ENCODE measurements at regions not wholly inside any gene's neighbourhood (a gene's known extent, or its start where the extent isn't known, plus 50 kb on each side); places are given as distances from the start of the nearest gene placed in this dataset.

DNA sequence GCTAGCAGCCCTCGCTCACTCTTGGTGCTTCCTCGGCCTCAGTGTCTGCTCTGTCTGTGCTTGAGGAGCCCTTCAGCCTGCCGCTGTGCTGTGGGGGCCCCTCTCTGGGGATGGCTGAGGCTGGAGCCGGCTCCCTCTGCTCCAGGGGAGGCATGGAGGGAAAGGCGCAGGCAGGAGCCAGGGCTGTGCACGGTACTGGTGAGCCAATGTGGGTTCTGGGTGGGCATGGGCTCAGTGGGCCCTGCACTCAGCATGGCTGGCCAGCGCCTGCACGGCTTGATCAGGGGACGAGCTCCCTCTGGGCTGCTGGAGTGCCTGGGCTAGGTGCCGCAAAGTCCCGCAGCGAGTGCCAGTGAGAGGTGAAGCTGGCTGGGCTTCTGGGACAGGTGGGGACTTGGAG is 260.0 kb downstream of the SI start:
- intact Hi-C loops (cut with DNase I), result no loop called here
- 95 to 96% methylated on average over 12 of the region's 12 CpGs for WGBS, 2 donors
- no peak overlapping the region for H3K27ac ChIP-seq
- TF ChIP-seq POLR2AphosphoS5 (IDR thresholded peaks at IDR 0.05) (no peak), EP300 (IDR thresholded peaks at IDR 0.05) (no peak), POLR2A (IDR thresholded peaks at IDR 0.05) (no peak)
- TF ChIP-seq, protein P1, sequence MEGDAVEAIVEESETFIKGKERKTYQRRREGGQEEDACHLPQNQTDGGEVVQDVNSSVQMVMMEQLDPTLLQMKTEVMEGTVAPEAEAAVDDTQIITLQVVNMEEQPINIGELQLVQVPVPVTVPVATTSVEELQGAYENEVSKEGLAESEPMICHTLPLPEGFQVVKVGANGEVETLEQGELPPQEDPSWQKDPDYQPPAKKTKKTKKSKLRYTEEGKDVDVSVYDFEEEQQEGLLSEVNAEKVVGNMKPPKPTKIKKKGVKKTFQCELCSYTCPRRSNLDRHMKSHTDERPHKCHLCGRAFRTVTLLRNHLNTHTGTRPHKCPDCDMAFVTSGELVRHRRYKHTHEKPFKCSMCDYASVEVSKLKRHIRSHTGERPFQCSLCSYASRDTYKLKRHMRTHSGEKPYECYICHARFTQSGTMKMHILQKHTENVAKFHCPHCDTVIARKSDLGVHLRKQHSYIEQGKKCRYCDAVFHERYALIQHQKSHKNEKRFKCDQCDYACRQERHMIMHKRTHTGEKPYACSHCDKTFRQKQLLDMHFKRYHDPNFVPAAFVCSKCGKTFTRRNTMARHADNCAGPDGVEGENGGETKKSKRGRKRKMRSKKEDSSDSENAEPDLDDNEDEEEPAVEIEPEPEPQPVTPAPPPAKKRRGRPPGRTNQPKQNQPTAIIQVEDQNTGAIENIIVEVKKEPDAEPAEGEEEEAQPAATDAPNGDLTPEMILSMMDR (IDR thresholded peaks at IDR 0.05), result no peak
- H3K36me3 ChIP-seq, result no peaks in the 10 kb centered on the region
- H3K9me3 ChIP-seq, result peaks cover 0 to 4% (median 0%) of the 10 kb centered on the region in 4 donors
- no peak for DNase-seq
- no peaks in the 10 kb centered on the region for H3K27me3 ChIP-seq
- no peak overlapping the region for H3K4me3 ChIP-seq
- H3K4me1 ChIP-seq, result no peaks in the 10 kb centered on the region

DNA sequence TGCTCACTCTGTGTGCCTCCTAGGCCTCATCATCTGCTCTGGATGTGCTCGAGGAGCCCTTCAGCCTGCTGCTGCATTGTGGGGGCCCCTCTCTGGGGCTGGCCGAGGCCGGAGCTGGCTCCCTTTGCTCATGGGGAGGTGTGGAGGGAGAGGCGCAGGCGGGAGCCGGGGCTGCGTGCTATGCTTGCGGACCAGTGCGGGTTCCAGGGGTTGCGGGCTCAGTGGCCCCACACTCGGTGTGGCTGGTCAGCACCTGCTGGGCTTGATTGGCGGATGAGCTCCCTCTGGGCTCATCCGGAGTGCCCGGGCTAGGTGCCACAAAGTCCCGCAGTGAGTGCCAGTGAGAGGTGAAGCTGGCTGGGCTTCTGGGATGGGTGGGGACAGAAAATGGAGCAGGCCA is 264.2 kb downstream of the SI start:
- no peak overlapping the region for H3K4me3 ChIP-seq
- H3K4me1 ChIP-seq, result no peaks in the 10 kb centered on the region
- DNase-seq, result no peak
- H3K27ac ChIP-seq, result no peak overlapping the region
- H3K36me3 ChIP-seq, result no peaks in the 10 kb centered on the region
- peaks cover 0 to 4% (median 0%) of the 10 kb centered on the region in 4 donors for H3K9me3 ChIP-seq
- WGBS, 2 donors, result 95 to 96% methylated on average over 15 of the region's 15 CpGs
- intact Hi-C loops (cut with DNase I), result no loop called here
- no peaks in the 10 kb centered on the region for H3K27me3 ChIP-seq
- TF ChIP-seq POLR2AphosphoS5 (IDR thresholded peaks at IDR 0.05) (no peak), EP300 (IDR thresholded peaks at IDR 0.05) (no peak), POLR2A (IDR thresholded peaks at IDR 0.05) (no peak)
- TF ChIP-seq, protein P1 (IDR thresholded peaks at IDR 0.05), result no peak

DNA sequence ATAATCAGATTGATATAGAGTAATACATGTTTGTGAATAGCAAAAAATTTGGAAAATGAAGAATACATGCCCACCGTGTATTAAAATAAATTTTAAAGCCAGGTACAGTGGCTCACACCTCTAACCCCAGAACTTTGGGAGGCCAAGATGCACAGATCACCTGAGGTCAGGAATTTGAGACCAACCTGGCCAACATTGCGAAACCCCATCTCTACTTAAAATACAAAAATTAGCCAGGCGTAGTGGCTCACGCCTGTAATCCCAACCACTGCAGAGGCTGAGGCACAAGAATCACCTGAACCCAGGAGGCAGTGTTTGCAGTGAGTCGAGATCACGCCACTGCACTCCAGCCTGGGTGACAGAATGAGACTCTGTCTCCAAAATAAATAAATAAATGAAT is 266.3 kb downstream of the SI start:
- no peak for DNase-seq
- Histone ChIP-seq H3K27ac (no peak overlapping the region), H3K27me3 (no peaks in the 10 kb centered on the region), H3K4me3 (no peak overlapping the region), H3K9me3 (no peaks in the 10 kb centered on the region), H3K36me3 (no peaks in the 10 kb centered on the region), H3K4me1 (no peaks in the 10 kb centered on the region)
- intact Hi-C loops (cut with DNase I), result no loop called here
- 89 to 94% methylated on average over 6 of the region's 6 CpGs for WGBS, 2 donors
- TF ChIP-seq POLR2AphosphoS5 (IDR thresholded peaks at IDR 0.05) (no peak), POLR2A (IDR thresholded peaks at IDR 0.05) (no peak), EP300 (IDR thresholded peaks at IDR 0.05) (no peak)
- TF ChIP-seq, protein P1 (IDR thresholded peaks at IDR 0.05), result no peak

DNA sequence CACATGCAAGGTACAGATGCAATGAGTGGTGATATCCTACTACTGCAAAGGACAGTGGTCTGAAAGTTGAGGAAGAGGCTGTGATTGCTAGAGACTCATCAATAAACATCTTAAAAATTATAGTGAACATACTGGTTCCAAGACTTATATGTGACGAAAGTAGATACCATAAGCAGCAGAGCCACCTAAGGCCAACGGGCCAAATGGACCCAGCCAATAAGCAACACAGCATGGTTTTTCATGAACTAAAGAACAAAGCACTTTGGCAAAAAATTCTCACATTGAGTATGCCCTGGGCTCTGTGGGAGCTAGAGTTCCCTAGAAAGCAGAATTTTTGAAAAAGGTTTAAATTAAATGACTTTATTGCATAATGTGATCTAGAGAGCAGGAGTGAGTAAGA is 272.1 kb downstream of the SI start:
- H3K4me1 ChIP-seq, result no peaks in the 10 kb centered on the region
- no peak overlapping the region for H3K4me3 ChIP-seq
- peaks cover 0 to 3% (median 0%) of the 10 kb centered on the region in 4 donors for H3K9me3 ChIP-seq
- TF ChIP-seq, protein P1 (IDR thresholded peaks at IDR 0.05), result no peak
- TF ChIP-seq EP300 (IDR thresholded peaks at IDR 0.05) (no peak), POLR2A (IDR thresholded peaks at IDR 0.05) (no peak), POLR2AphosphoS5 (IDR thresholded peaks at IDR 0.05) (no peak)
- intact Hi-C loops (cut with DNase I), result no loop called here
- no peak for DNase-seq
- WGBS, 2 donors, result 77 to 80% methylated on average over 2 of the region's 2 CpGs
- H3K36me3 ChIP-seq, result no peaks in the 10 kb centered on the region
- H3K27me3 ChIP-seq, result no peaks in the 10 kb centered on the region
- no peak overlapping the region for H3K27ac ChIP-seq

DNA sequence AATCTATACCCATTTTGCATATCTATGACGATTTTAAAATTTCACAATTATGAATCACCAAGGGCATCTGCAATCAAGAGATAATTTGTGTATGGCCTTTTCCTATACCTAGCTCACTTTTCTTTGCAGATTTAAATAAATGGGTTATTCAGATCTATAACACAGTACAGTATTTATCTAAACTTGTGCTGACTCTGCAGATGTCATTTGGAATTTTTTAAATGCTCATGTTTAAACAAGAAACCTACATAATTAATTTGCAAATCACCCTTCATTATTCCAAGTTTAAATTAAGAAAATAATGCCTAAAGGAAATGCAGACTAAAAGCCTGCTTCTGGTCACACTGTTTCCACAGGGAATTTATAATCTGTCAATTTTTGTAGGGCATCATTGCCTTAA is 284.2 kb downstream of the SI start:
- Histone ChIP-seq H3K9me3 (no peaks in the 10 kb centered on the region), H3K27ac (no peak overlapping the region), H3K27me3 (no peaks in the 10 kb centered on the region), H3K36me3 (no peaks in the 10 kb centered on the region), H3K4me1 (no peaks in the 10 kb centered on the region), H3K4me3 (no peak overlapping the region)
- TF ChIP-seq, protein P1 (IDR thresholded peaks at IDR 0.05), result no peak
- no peak for TF ChIP-seq POLR2A (IDR thresholded peaks at IDR 0.05)
- WGBS, 2 donors, result 81 to 85% methylated on average over 1 of the region's 1 CpG
- intact Hi-C loops (cut with DNase I), result no loop called here
- no peak for DNase-seq
